ENCODE measurements at regions not wholly inside any gene's neighbourhood (a gene's known extent, or its start where the extent isn't known, plus 50 kb on each side); places are given as distances from the start of the nearest gene placed in this dataset.

GRCh38 chr7:136179154-136179553 lies 202.0 kb upstream of the MTPN start:
- no peak for DNase-seq (ENCODE audit: low read depth in 2 of 2)

DNA sequence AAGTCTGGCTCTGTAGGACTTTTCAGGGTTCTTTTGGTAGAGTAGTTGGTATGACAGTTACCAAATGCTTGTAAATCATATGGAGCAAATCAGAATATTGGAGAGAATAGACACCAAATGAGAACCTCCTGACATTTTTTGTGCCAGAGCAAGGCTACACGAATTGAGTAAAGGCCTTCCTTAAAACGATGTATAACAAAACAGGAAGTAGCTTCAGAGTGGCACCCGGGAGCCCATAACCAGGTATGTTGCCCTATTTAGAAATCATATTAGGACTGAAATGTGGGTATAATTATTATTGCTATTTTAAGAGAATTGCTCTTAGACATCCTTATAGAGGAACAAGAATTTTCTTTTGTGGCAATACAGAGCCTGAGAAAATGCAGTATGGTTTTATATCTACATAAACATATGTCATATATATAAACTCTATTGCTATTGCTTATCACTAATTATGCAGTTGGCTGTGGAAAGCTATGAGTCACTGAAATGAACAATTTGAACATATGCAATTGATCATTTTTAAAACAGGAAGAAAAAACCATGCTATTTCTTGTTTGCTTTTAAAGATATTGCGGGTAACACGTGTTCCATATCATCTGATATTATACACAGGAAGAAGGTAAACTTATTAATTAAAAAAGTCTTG lies 197.4 kb upstream of the MTPN start:
- DNase-seq (ENCODE audit: low read depth in 2 of 2), result no peak

DNA sequence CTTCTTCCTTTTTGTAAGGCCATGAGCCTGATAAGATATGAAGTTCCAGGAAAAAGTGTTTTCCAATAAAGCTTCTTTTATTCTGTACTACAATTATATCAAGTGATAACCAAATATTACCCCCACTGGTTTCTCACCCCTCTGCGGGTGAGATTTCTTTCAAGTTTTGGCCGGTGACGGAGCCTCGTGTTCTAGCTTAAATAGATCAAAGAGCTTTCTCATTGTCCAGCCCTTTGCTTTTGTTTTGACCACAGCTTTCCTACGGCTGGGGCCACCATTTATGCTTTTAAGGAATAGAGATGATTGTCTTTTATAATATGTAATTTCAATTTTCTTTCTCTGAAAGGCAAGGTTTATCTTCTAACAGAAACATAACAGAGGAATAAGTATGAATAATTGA lies 196.7 kb upstream of the MTPN start:
- DNase-seq (ENCODE audit: low read depth in 2 of 2), result no peak

DNA sequence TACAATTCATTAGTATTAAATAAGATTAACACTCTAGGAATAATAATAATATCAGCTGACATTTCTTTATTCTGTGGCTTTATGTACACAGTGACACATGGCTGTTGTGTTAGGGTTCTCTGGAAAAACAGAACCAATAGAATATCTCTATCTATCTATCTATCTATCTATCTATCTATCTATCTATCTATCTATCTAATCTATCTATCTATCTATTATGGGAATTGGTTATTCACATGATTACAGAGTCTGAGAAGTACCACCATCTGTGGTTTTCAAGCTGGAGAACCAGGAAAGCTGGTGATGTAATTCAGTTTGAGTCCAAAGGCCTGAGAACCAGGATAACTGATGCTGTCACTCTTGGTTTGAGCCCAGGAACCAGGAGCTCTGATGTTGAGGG lies 194.1 kb upstream of the MTPN start:
- no peak for DNase-seq (ENCODE audit: low read depth in 2 of 2)

- DNase-seq (ENCODE audit: low read depth in 2 of 2), result no peak
Observed at GRCh38 chr7:136168821-136169220, 191.7 kb upstream of the MTPN start.

- DNase-seq (ENCODE audit: low read depth in 2 of 2), result no peak
Observed at GRCh38 chr7:136167991-136168390, 190.8 kb upstream of the MTPN start.

- no peak for DNase-seq (ENCODE audit: low read depth in 2 of 2)
Observed at GRCh38 chr7:136166521-136166920, 189.4 kb upstream of the MTPN start.

DNA sequence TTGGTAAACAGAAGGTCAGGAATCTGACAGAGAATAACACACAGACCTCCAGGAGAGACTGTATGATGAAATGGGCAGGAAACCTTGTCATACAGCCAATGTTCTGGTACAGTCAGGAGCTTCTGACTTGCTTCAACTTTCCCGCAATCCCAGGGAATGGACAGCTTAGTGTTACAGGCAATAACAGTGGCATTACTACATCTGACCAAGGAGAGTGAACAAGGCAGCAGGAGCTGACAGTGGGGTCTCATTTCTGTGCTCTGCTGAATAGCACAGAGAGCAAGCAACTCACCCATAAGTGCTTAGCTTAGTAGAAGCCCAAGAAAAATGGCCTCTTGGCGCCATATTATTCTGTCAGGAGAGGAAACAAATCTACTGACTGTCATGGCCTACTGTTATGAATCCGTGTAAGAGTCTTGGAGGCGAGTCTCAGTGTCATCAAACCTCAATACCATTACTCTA lies 186.2 kb upstream of the MTPN start:
- DNase-seq (ENCODE audit: low read depth in 2 of 2), result no peak

DNA sequence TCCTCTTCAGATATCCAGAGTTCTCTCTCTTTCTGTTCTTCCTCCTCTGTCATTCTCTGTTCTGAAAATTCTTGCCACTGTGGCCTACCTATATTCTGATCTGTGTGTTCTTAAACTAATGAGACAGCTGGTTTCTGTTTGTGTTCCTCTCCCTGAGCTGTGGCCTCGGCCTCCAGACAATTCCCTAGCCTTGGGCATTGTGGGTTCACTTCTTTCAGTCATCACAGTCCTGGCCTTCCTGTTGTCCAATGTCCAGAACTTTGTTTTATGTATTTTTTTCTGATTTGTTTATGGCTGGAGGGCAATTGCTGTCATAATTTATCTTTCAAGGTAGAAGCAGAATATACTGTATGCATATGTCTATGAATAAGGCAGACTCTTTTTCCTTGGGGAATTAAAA lies 173.2 kb upstream of the MTPN start:
- DNase-seq (ENCODE audit: low read depth in 2 of 2), result no peak

- DNase-seq (ENCODE audit: low read depth in 2 of 2), result no peak
Observed at GRCh38 chr7:136148920-136149319, 171.8 kb upstream of the MTPN start.

GRCh38 chr7:136146925-136147324 lies 169.8 kb upstream of the MTPN start:
- DNase-seq (ENCODE audit: low read depth in 2 of 2), result no peak

DNA sequence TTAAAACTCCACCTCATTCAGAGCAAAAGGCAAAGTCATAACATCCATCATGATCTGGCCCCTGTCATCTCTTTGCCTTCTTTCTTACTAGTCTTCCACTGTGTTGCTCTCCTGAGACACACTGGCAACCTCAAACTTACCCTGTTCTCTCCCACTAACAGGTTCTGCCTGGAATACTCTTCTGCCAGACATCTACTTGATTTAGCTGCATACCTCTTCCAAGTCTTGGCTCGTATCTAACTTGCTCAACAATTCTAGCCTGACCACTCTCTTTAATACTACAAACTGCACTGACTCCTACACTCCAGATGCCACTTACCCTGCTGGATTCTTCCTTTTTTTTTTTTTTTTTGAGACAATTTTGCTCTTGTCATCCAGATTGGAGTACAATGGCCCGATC lies 167.0 kb upstream of the MTPN start:
- no peak for DNase-seq (ENCODE audit: low read depth in 2 of 2)

DNA sequence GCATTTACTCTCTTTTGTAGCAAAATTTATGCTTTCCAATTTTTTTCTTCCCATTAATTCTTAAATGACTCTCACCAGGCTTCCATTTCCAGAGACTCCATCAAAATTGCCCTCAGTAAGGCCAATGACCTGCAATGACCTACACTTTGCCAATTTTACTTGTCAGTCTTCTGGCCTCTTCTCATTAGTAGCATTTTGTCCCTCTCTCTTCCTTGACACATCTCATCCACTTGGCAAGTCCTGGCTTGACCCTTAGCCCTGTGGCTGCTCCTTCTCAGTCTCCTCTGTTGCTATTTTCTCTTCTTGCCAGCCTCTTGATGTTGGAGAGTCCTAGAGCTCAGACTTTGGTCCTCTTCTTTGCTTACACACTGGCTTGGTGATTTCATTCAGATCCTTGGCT lies 166.1 kb upstream of the MTPN start:
- no peak for DNase-seq (ENCODE audit: low read depth in 2 of 2)

- no peak for DNase-seq (ENCODE audit: low read depth in 2 of 2)
Observed at GRCh38 chr7:136142583-136142982, 165.4 kb upstream of the MTPN start.

DNA sequence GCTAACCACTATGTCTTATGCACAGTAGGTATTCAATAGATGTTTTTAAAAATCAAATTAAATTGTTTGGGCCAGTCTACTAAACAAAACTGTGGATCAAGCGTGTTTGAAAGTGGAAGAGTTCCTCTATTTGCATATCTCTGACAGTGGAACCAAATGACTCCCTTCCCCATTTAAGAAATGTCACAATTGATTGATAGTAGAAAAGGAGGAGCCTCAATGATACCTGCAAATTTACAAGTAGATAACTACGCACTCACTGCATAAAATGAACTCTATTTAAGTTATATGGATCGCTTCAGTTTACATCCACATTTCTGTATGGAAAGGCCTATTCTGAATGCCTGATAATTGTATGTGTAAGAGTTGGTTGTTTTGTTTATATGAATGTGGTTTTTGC lies 163.3 kb upstream of the MTPN start:
- no peak for DNase-seq (ENCODE audit: low read depth in 2 of 2)

GRCh38 chr7:136139417-136139816 lies 162.3 kb upstream of the MTPN start:
- no peak for DNase-seq (ENCODE audit: low read depth in 2 of 2)

DNA sequence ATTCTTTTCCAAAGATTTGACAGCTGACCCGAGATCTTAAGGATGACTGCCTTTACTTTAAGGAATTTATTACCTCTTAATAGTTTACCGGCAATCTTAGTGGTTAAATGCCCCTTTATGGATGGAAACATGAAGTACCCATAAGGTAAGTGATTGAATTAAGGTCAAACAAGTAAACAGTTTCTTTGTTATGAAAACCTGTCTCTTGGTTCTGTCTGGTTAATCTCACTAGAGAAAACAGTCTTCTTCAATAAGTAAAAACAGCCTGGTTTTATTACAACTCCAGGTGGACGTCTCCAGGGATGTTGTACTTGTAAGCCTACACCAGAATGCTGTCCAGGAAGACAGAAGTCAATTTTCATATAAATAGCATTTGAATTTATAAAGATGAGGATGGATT lies 161.8 kb upstream of the MTPN start:
- no peak for DNase-seq (ENCODE audit: low read depth in 2 of 2)

DNA sequence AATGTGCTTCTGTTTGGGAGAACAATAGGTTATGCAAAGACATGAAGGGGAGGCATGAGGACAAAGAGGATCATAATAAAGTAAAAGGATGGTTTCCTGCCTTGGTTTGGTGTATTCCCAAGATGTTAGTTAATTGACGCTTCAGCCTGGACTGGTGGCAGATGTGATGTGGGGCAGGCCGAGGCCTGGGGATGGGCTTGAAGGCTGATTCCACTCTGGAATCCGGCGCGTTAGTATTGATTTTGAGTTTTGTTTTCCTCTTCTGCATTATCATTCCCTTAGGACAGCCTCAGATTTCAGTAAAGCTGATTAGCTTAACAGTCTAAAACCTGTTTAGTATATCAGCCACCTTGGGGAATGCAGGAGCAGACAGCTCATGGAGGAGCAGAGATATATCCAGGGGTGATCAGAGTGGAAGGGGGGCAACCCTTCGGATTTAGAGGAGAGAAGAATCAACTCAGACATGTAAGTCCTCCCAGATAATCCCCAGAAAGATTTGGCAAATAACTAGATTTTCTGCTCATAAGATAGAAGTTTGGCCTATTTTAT lies 159.8 kb upstream of the MTPN start:
- no peak for DNase-seq (ENCODE audit: low read depth in 2 of 2)

- DNase-seq (ENCODE audit: low read depth in 2 of 2), result no peak
Observed at GRCh38 chr7:136134503-136134902, 157.3 kb upstream of the MTPN start.

- no peak for DNase-seq (ENCODE audit: low read depth in 2 of 2)
Observed at GRCh38 chr7:136133551-136133950, 156.4 kb upstream of the MTPN start.

GRCh38 chr7:136131304-136131630 lies 154.1 kb upstream of the MTPN start:
- no peak for DNase-seq (ENCODE audit: low read depth in 2 of 2)

- DNase-seq (ENCODE audit: low read depth in 2 of 2), result no peak
Observed at GRCh38 chr7:136130511-136131303, 153.5 kb upstream of the MTPN start.

DNA sequence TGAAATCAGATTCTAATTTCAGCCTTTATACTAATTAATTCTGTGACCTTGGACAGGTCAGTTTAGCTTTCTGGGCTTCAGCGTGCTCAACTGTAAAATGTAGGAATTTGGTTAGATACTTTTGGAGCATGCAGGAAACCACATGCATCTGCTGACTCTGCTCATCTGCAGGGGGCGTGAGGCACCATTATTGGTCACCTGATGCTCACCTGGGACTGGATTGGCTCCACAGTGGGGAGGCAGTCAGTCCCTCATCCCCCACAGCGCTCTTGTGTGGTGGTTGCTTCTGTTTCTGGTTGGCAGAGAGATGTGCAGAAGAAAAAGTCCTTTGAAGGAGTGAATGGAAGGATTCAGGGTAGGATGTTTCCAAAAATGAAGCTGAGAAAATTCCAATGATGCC lies 150.9 kb upstream of the MTPN start:
- no peak for DNase-seq (ENCODE audit: low read depth in 2 of 2)

All from stimulated activated CD4-positive, alpha-beta T cell treated with anti-CD3 and anti-CD28 coated beads, Interleukin-4, amount 100 ng/mL, for 48 hours (primary cell).